B cell (primary cell): ENCODE measurements at regions not wholly inside any gene's neighbourhood (a gene's known extent, or its start where the extent isn't known, plus 50 kb on each side); places are given as distances from the start of the nearest gene placed in this dataset.

Experiments
- ATAC-seq: fragments of 200-7000 bp; cut with Tn5 transposase; one replicate; pipeline ENCODE4 v1.10.0; 2021; ENCODE audit warnings: low read depth, mild to moderate bottlenecking, moderate number of reproducible peaks, moderate library complexity
- CTCF ChIA-PET: fragments of 350-600 bp; sonication (Branson Sonifier 250); formaldehyde crosslinking; loops from one replicate; lab custom pipeline; 2021; ENCODE audit warnings: antibody characterized with exemption, inconsistent platforms; lab: Charles Lee
- POLR2A ChIA-PET: fragments of 350-600 bp; sonication (Branson Sonifier 250); formaldehyde crosslinking; loops from one replicate; lab custom pipeline; 2021; ENCODE audit warnings: antibody characterized with exemption; lab: Charles Lee
- DNase-seq: peaks from one replicate; pipeline ENCODE4 v3.0.0; 2013
- H2AFZ ChIP-seq: 2 replicates; pipeline ENCODE4 v1.6.1; 2012; ENCODE audit warnings: mild to moderate bottlenecking, low read depth, low read length; ENCODE audit not compliant: insufficient read depth, poor library complexity, severe bottlenecking
- H3K27ac ChIP-seq, 2 donors: 1 replicate in 1 of 2; 2 replicates in 1 of 2; pipeline ENCODE4 v1.5.1; 2012 to 2013; ENCODE audit warnings: low read length in 2 of 2, mild to moderate bottlenecking in 2 of 2, moderate library complexity in 1 of 2
- H3K27me3 ChIP-seq, 4 experiments: fragments of 200-600 bp in 1 of 4; sonication (generic) in 1 of 4; replicated peaks in 1 of 4; 1 replicate in 2 of 4; 2 replicates in 2 of 4; pipeline versions ENCODE4 v1.6.1 to v1.7.0; 2013 to 2016; ENCODE audit warnings: low read length in 3 of 4, mild to moderate bottlenecking in 2 of 4, mixed read lengths in 1 of 4, moderate library complexity in 1 of 4; ENCODE audit not compliant: insufficient read depth in 4 of 4, control insufficient read depth in 3 of 4; ENCODE audit errors: control extremely low read depth in 1 of 4
- H3K36me3 ChIP-seq, 2 experiments: replicated peaks in 1 of 2; 1 replicate in 1 of 2; 2 replicates in 1 of 2; pipeline versions ENCODE4 v1.6.1 to v1.7.1; 2013; ENCODE audit warnings: low read length in 1 of 2; ENCODE audit not compliant: insufficient read depth in 2 of 2, control insufficient read depth in 1 of 2; ENCODE audit errors: control extremely low read depth in 1 of 2, extremely low read depth in 1 of 2
- H3K4me1 ChIP-seq, 2 donors: fragments of 200-600 bp in 1 of 2; sonication (generic) in 1 of 2; 1 replicate in 1 of 2; 2 replicates in 1 of 2; pipeline versions ENCODE4 v1.5.1 to v1.6.1; 2013 to 2017; ENCODE audit warnings: low read length in 2 of 2; ENCODE audit not compliant: control insufficient read depth in 2 of 2, insufficient read depth in 2 of 2
- H3K4me2 ChIP-seq: replicated peaks from 2 replicates; pipeline ENCODE3; 2012; ENCODE audit warnings: mild to moderate bottlenecking, low read depth, low read length; ENCODE audit not compliant: poor library complexity, severe bottlenecking
- H3K4me3 ChIP-seq, 5 experiments: fragments of 200-600 bp in 1 of 5; sonication (generic) in 1 of 5; 1 replicate in 3 of 5; 2 replicates in 2 of 5; pipeline versions ENCODE4 v1.5.1 to v1.7.0; 2011 to 2016; ENCODE audit warnings: low read length in 4 of 5, mild to moderate bottlenecking in 4 of 5, low read depth in 2 of 5, control low read depth in 1 of 5, moderate library complexity in 1 of 5; ENCODE audit not compliant: insufficient read depth in 1 of 5; ENCODE audit errors: control extremely low read depth in 1 of 5, extremely low read depth in 1 of 5
- H3K79me2 ChIP-seq: fragments of 200-600 bp; sonication (generic); one replicate; pipeline ENCODE4 v1.6.0; 2016; ENCODE audit warnings: low read length; ENCODE audit not compliant: control insufficient read depth, insufficient read depth
- H3K9ac ChIP-seq: fragments of 200-600 bp; sonication (generic); 2 replicates; pipeline ENCODE4 v1.6.1; 2017; ENCODE audit warnings: mild to moderate bottlenecking, low read length, moderate library complexity
- H3K9me3 ChIP-seq, 3 donors: one replicate each; pipeline versions ENCODE4 v1.6.1 to v1.7.1; 2013; ENCODE audit warnings: low read length in 2 of 3; ENCODE audit not compliant: control insufficient read depth in 2 of 3, insufficient read depth in 1 of 3; ENCODE audit errors: control extremely low read depth in 1 of 3
- H4K20me1 ChIP-seq: 2 replicates; pipeline ENCODE4 v1.6.0; 2012; ENCODE audit warnings: mild to moderate bottlenecking, low read length; ENCODE audit not compliant: insufficient read depth, control insufficient read depth, poor library complexity, severe bottlenecking
- H3K27ac Mint-ChIP-seq: one replicate; pipeline ENCODE4 v1.8.0; 2021; ENCODE audit warnings: mixed read lengths
- H3K27me3 Mint-ChIP-seq: one replicate; pipeline ENCODE4 v1.8.0; 2021; ENCODE audit warnings: mixed read lengths
- H3K4me1 Mint-ChIP-seq: one replicate; pipeline ENCODE4 v1.8.0; 2021; ENCODE audit warnings: mixed read lengths
- H3K4me3 Mint-ChIP-seq: one replicate; pipeline ENCODE4 v1.8.0; 2021; ENCODE audit warnings: mixed read lengths
- H3K9me3 Mint-ChIP-seq: one replicate; pipeline ENCODE4 v1.8.0; 2022; ENCODE audit warnings: mixed read lengths; ENCODE audit not compliant: insufficient read depth
- CTCF ChIP-seq: fragments of 200-600 bp; IDR thresholded peaks from one replicate; pipeline ENCODE4 v1.8.0; 2022; ENCODE audit warnings: antibody characterized with exemption, mild to moderate bottlenecking
- EZH2 ChIP-seq: IDR thresholded peaks from 2 replicates; pipeline ENCODE4 v1.6.1; 2012; ENCODE audit warnings: borderline replicate concordance, low read depth, mild to moderate bottlenecking, moderate library complexity, low read length; ENCODE audit not compliant: insufficient read depth, poor library complexity, severe bottlenecking
- WGBS: methylation state at CpG from one replicate; pipeline ENCODE4 v1.1.5; 2013; ENCODE audit warnings: missing lambda C conversion rate; ENCODE audit not compliant: insufficient coverage; 5-methylcytosine and 5-hydroxymethylcytosine counted together
- intact Hi-C: fragments of 100-400 bp; cut with micrococcal nuclease; formaldehyde crosslinking; loops from one replicate; pipeline ENCODE4 v1.10.0; 2022

GRCh38 chr3:26381411-26381810 lies 241.2 kb upstream of the LRRC3B start:
- H2AFZ ChIP-seq: no peak overlapping the region
- no peaks in the 10 kb centered on the region for H3K79me2 ChIP-seq
- DNase-seq (no peak), ATAC-seq (no peak)
- intact Hi-C loops: no loop called here
- H3K36me3 ChIP-seq: no peaks in the 10 kb centered on the region
- H3K4me3 ChIP-seq: no peak overlapping the region
- H3K27me3 ChIP-seq: no peaks in the 10 kb centered on the region
- no peaks in the 10 kb centered on the region for H4K20me1 ChIP-seq
- Mint-ChIP-seq H3K9me3 (peaks cover 3% of the 10 kb centered on the region), H3K4me1 (no peaks in the 10 kb centered on the region), H3K27ac (no peak overlapping the region), H3K4me3 (no peak overlapping the region), H3K27me3 (no peaks in the 10 kb centered on the region)
- ChIA-PET POLR2A (no interaction called here), CTCF (no interaction called here)
- no peaks in the 10 kb centered on the region for H3K4me1 ChIP-seq
- no peak overlapping the region for H3K27ac ChIP-seq
- H3K9me3 ChIP-seq: no peaks in the 10 kb centered on the region
- TF ChIP-seq CTCF (no peak), EZH2 (no peak)
- H3K4me2 ChIP-seq: no peak overlapping the region
- WGBS: no CpG with 5 or more reads among the region's 1 CpG
- no peak overlapping the region for H3K9ac ChIP-seq

- Histone ChIP-seq H3K4me1 (no peaks in the 10 kb centered on the region), H3K4me3 (no peak overlapping the region), H3K9ac (no peak overlapping the region), H3K27me3 (no peaks in the 10 kb centered on the region), H3K27ac (no peak overlapping the region), H2AFZ (no peak overlapping the region), H3K79me2 (no peaks in the 10 kb centered on the region), H3K9me3 (no peaks in the 10 kb centered on the region), H3K4me2 (no peak overlapping the region), H4K20me1 (no peaks in the 10 kb centered on the region), H3K36me3 (no peaks in the 10 kb centered on the region)
- no peak overlapping the region for H3K27ac Mint-ChIP-seq
- 100% methylated on average over 1 of the region's 2 CpGs for WGBS
- no peaks in the 10 kb centered on the region for H3K9me3 Mint-ChIP-seq
- no peaks in the 10 kb centered on the region for H3K27me3 Mint-ChIP-seq
- TF ChIP-seq CTCF (no peak), EZH2 (no peak)
- POLR2A ChIA-PET: no interaction called here
- ATAC-seq (no peak), DNase-seq (no peak)
- no peak overlapping the region for H3K4me3 Mint-ChIP-seq
- CTCF ChIA-PET: no interaction called here
- no peaks in the 10 kb centered on the region for H3K4me1 Mint-ChIP-seq
- intact Hi-C loops: no loop called here
Observed at GRCh38 chr3:26406636-26407035, 215.9 kb upstream of the LRRC3B start.
